ENCODE measurements at regions not wholly inside any gene's neighbourhood (a gene's known extent, or its start where the extent isn't known, plus 50 kb on each side); places are given as distances from the start of the nearest gene placed in this dataset.
"Not testable (repeated sequence)": the region's sequence is repeated elsewhere in the genome, so short reads cannot be mapped to it uniquely, and the experiment has no call there.

DNA sequence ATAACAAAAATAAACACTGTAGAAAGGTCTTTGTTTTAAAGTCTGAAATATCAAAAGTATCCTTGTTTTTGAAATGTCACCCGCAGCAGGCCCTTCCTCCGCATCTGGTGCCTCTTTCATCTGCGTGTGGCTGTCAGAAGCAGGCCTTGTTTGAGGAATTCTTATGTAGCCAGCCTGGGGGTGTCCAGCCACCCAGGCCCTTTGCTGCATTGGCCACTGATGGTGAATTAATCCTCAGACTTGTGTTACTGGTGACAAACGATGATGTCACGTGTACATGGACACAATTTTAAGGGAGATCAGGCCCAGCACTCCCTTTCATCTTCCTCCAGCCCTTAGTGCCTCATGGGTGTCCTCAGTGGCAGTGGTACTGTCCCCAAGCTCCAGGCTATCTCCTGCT lies 208.0 kb upstream of the GALNT2 start:
- no peak for DNase-seq

GRCh38 chr1:229860926-229861325 lies 206.1 kb upstream of the GALNT2 start:
- peak; percentile 64 for DNase-seq

- peak; percentile 55 for DNase-seq
Observed at GRCh38 chr1:229862017-229862774, 204.8 kb upstream of the GALNT2 start.

DNA sequence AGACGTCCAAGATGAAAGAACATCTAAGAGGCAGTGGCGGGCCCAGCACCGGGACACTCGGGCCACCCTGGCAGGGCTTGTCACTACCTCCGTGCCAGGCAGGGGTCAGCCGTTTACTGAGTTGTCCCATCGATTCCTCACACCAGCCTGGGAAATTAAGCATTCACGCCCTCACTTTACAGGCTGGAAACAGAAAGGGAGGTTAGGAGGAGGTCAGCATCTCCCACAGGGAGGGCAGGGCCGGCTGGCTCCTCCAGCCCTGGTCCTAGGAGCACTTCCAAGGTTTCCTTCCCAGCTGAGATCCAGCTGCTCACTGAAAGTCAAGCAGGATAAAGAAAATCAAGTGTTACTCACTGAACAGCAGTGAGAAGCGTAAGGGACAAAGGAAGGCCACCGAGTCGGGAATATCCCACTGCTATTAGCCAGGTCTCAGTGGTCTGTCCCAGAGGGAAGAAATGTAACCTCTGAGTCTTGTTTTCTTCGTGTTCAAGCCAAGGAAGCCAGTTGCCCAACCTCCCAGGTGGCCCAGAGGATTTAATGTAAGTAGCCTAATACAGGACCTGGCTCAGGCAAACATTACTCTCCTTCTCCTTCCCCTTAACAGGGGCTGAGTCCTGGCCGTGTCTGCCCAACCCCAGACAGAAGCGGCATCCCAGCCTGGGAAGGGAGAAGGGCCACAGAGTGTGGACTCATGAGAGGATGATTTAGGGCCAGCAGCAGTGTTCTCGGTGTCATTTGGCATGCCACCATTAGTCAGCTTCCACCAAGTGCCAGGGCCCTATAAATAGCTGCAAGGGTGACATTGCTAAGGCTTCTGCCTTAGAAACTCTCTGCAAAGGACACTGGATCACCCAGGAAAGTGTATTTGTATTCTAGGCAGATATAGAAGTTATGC lies 203.1 kb upstream of the GALNT2 start:
- DNase-seq = peak; percentile 78

DNA sequence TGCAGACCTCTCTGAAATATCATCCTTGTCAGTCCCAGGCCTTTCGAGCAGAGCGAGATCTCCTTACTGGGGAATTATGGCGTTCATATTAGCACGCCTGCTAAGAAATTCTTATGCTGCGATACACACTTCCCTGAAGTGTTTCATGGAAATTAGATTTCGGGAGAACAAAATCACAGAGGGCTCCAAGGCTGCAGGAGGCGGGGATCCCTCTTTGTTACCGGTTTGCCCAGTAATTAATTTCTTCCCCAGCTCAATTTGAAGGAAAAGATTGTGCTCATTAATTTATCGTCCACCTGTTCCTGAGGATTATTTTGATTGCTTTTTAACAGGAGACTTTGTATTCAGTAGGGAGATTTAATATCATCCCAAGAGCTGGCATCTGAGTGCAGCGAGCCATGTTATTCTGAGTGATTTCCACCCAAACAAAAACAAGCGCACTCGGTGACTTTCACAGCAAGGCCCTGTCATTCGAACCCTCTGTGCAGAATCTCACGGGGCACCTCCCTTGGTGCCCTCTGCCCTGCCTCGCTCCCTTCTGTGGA lies 202.3 kb upstream of the GALNT2 start:
- no peak for DNase-seq

- DNase-seq = not testable (repeated sequence)
Observed at GRCh38 chr1:229865321-229865720, 201.7 kb upstream of the GALNT2 start.

DNA sequence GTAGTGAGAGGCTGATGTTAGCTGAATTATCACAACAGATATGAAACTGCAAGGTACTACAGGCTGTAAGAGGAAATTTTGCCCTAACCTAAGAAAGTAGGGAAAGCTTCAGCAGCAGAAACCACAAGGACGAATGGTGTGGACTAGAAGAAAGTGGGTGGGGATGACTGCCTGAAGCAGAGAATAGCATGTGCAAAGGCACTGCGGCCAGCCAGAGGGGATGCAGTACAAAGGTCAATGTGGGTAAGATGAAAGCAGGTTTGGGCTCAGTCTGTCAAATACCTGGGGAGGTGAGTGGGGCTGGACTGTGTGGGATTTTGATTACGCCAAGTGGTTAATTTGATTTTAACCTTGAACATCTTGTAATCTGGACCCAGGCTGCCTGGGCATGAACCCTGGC lies 199.3 kb upstream of the GALNT2 start:
- DNase-seq = no peak

GRCh38 chr1:229869240-229869639 lies 197.8 kb upstream of the GALNT2 start:
- DNase-seq = no peak

DNA sequence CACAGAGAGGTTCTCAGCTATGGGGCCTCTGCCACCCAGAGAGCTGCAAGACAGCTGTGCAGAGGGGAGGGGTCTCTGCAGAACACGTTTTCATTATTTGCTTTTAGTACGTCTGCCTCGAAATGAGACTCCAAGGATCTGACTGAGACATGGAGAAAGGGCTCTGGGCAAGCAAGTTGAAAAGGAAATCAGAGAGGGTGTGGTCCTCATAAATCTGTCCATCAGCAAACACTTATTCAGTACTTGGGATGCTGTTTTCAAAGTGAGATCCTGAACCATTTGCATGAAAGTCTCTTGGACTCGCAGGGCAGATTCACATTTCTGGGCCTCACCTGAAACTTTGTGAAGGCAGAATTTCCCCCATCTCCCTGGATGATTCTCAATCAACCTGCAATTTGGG lies 197.4 kb upstream of the GALNT2 start:
- DNase-seq = no peak

DNA sequence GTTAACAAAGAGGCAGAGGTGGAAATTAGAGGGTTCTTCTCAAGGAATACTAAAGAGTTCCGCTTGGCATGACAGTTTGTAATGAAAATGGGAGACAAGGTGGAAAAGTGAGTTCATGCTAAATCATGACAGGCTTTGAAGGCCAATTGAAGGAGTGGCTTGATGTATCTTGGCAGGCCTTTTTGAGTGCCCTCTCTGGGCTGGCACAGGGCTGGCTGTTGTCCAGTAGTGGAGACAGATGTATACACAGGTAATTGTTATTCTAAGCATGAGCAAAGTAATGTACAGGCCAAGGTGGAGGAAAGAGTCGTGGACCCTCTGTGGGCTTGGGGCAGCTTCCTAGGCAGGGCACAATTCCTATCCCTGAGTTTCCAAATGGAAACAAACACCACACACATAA lies 196.7 kb upstream of the GALNT2 start:
- DNase-seq = no peak

DNA sequence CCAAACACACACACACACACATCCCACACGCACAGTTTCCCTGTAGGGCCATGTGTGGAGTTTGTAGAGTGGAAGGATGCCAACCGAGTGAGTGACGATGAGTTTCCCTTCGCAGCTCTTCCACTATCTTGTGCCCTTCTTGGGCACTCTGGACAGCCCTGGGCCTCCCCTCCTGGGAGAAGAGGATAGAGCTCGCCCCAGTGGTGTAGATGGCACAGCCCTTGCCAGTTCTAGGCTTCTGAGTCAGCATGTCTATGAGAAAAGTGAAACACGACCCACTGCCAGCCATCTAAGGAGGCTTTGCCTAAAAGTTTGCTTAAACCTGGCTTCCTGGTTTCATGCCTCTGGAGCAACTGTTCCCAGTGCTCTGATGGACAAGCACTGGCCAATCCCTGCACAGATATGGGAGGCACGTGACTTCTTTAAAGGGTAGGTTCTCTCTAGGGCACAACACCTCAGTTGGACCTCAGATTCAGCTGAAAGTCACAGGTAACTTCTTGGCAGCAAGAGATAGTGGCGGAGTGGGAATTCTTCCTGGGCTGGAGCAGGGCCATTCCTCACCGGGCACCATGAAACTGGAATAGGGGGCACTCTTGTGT lies 195.9 kb upstream of the GALNT2 start:
- DNase-seq = no peak

DNA sequence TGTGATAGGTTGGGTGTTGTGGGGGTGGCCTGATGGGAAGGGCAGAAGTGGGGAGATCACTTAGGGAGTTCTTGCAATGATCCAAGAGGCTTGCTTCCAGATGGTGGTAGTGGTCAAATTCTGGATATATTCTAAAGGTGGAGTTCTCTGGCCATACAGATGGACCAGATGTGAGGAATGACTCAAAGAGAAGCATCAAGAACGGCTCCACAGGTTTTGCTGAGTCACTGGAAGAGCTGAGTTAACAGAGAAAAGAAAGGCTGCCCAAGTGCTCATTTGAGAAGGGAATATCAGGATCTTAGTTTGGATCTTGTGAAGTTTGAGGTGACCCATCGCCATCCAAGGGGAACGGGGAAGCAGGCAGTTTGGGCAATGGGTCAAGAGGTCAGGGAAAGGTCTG lies 192.9 kb upstream of the GALNT2 start:
- DNase-seq = no peak

GRCh38 chr1:229874609-229875008 lies 192.4 kb upstream of the GALNT2 start:
- no peak for DNase-seq

GRCh38 chr1:229875086-229875485 lies 192.0 kb upstream of the GALNT2 start:
- no peak for DNase-seq

- DNase-seq = peak; percentile 55
Observed at GRCh38 chr1:229879746-229880145, 187.3 kb upstream of the GALNT2 start.

DNA sequence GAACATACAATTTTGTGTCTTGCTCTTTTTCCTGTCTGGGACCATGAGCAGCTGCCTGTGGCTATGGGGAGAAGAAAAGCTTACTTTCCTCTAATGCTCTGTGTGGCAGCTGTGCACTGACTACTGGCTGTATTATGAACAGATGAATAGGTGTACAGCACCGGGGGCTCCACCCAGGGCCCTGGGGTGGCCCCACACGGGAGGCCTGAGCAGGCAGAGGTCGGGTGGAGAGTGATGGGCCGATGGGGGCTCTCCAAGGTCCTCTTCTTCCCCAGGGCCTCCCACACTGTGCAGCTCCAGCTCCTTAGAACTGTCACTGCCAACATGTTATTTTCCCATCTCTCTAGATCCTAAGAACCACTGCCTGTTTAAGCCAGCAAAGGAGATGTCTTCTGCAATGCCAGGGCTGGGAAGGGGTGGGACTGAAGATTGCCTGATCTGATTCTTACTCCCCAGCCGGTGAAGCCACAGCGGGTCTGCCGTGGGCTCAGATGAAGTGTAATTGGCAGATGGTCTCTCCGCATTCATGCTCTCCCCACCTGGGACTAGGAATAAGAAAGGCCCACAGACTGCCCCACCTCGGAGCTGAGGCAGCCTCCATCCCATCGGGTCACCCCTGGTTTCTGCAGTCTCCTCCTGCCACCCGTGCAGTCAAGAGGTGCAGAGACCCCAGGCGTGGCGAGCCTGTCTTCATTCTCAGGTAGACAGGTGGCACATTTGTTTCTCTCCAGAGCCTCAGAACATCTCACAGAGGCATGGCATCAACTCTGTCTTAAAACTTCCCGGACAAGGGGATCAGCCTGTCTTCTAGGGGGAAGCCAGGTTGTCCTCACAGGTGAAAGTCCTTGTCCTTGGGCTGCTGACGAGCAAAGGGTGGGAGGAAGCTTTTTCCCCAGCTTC lies 186.5 kb upstream of the GALNT2 start:
- DNase-seq = no peak

DNA sequence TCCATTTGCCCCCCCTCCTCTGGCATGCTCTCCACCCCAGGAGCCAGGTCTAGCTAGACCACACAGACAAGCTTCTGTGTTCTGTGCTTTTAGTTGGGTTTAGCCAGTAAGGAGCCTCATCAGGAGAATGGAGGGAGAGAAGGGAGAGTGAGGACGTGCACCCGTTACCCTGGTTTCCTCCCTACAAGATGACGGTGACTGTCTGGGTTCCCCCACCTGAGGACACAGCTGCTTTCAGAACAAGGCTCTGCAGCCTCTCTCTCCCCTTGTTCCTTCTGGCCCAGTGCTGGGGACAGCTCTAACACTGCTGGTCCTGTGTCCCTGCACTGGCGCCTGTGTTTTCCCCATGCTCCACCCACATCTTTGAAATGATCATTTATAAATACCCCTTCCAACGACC lies 184.4 kb upstream of the GALNT2 start:
- DNase-seq = no peak

- no peak for DNase-seq
Observed at GRCh38 chr1:229883504-229884200, 183.4 kb upstream of the GALNT2 start.

DNA sequence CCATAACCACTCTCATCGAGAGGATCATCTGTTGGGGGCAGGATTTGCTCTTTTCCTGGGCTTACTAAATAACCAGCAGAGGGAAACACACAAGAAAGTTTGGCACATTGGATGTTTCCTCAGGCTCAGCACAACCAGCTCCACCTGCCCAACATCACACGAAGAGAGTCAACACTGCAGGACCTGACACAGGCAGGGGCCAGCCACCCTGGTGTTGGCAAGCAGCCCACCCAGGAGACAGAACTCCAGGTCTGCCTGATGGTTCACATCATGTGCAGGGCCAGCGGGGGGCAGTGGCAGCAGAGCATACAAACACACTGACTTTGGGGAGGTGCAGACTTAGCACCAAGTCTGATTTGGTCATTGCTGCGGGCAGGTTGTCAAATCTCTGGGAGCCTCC lies 182.3 kb upstream of the GALNT2 start:
- DNase-seq = no peak

- no peak for DNase-seq
Observed at GRCh38 chr1:229885568-229886495, 181.2 kb upstream of the GALNT2 start.

Data from tongue (tissue), 1 donor.